OCI-LY3 (cell line): ENCODE measurements at regions not wholly inside any gene's neighbourhood (a gene's known extent, or its start where the extent isn't known, plus 50 kb on each side); places are given as distances from the start of the nearest gene placed in this dataset.

Experiments
- H2AFZ ChIP-seq: fragments of 200-600, 300-600 bp; shearing (Covaris generic); 2 replicates; pipeline ENCODE4 v1.6.0; 2014; ENCODE audit warnings: antibody characterized with exemption, low read depth, low read length
- H3K27ac ChIP-seq: fragments of 200-600, 300-600 bp; sonication (generic); 2 replicates; pipeline ENCODE4 v1.5.1; 2014; ENCODE audit warnings: mild to moderate bottlenecking, low read length, moderate library complexity, mixed read lengths
- H3K27me3 ChIP-seq: fragments of 200-600, 300-600 bp; sonication (generic); 2 replicates; pipeline ENCODE4 v1.6.1; 2014; ENCODE audit warnings: low read depth, low read length, mixed read lengths
- H3K36me3 ChIP-seq: fragments of 200-600, 300-600 bp; sonication (generic); replicated peaks from 2 replicates; pipeline ENCODE3; 2014; ENCODE audit warnings: low read depth, low read length, mixed read lengths
- H3K4me1 ChIP-seq: fragments of 300-600, 200-600 bp; sonication (generic); 2 replicates; pipeline ENCODE4 v1.6.1; 2014; ENCODE audit warnings: low read length, mixed read lengths
- H3K4me2 ChIP-seq: fragments of 200-600, 300-600 bp; sonication (generic); 2 replicates; pipeline ENCODE4 v1.6.1; 2014; ENCODE audit warnings: low read length, mixed read lengths
- H3K4me3 ChIP-seq: fragments of 300-600, 200-600 bp; sonication (generic); 2 replicates; pipeline ENCODE4 v1.5.1; 2014; ENCODE audit warnings: antibody characterized with exemption, mild to moderate bottlenecking, low read length, moderate library complexity
- H3K79me2 ChIP-seq: fragments of 300-600, 200-600 bp; shearing (Covaris generic); 2 replicates; pipeline ENCODE4 v1.6.1; 2014; ENCODE audit warnings: mild to moderate bottlenecking, low read length, mixed read lengths
- H3K9ac ChIP-seq: fragments of 300-600, 200-600 bp; shearing (Covaris generic); 2 replicates; pipeline ENCODE4 v1.6.0; 2014; ENCODE audit warnings: mild to moderate bottlenecking, low read length, moderate library complexity
- H3K9me3 ChIP-seq: fragments of 200-600, 300-600 bp; shearing (Covaris generic); 2 replicates; pipeline ENCODE4 v1.6.1; 2014; ENCODE audit warnings: low read length, mixed read lengths; ENCODE audit not compliant: insufficient read depth
- H4K20me1 ChIP-seq: fragments of 200-600, 300-600 bp; sonication (generic); 2 replicates; pipeline ENCODE4 v1.6.1; 2016; ENCODE audit warnings: low read length, mixed read lengths; ENCODE audit not compliant: insufficient read depth
- CTCF ChIP-seq: fragments of 200-600, 300-600 bp; sonication (generic); IDR thresholded peaks from 2 replicates; pipeline ENCODE4 v1.5.1; 2014; ENCODE audit warnings: antibody characterized with exemption, low read length, low read depth
- EZH2phosphoT487 ChIP-seq: fragments of 200-600 bp; shearing (Covaris generic); IDR thresholded peaks from 2 replicates; pipeline ENCODE4 v1.6.1; 2018; ENCODE audit warnings: antibody characterized with exemption, mixed run types, low read depth

- H3K9ac ChIP-seq, result no peak overlapping the region
- TF ChIP-seq CTCF, result no peak
- no peak overlapping the region for H3K27ac ChIP-seq
- no peak overlapping the region for H3K4me3 ChIP-seq
- no peaks in the 10 kb centered on the region for H4K20me1 ChIP-seq
- no peaks in the 10 kb centered on the region for H3K79me2 ChIP-seq
- H3K4me2 ChIP-seq, result no peak overlapping the region
- H3K9me3 ChIP-seq, result 0 out of 2 replicates have a peak, but pooled peaks cover 3% of the 10 kb centered on the region
- H3K36me3 ChIP-seq, result no peaks in the 10 kb centered on the region
- H3K27me3 ChIP-seq, result no peaks in the 10 kb centered on the region
- H3K4me1 ChIP-seq, result no peaks in the 10 kb centered on the region
- H2AFZ ChIP-seq, result no peak overlapping the region
Observed at GRCh38 chr3:835096-835495, 257.7 kb upstream of the CNTN6 start.

GRCh38 chr3:839981-840380 is 252.8 kb upstream of the CNTN6 start:
- Histone ChIP-seq H3K4me1 (no peaks in the 10 kb centered on the region), H3K27ac (no peak overlapping the region), H3K79me2 (no peaks in the 10 kb centered on the region), H3K4me3 (no peak overlapping the region), H2AFZ (no peak overlapping the region), H3K27me3 (no peaks in the 10 kb centered on the region), H3K9ac (no peak overlapping the region), H3K4me2 (no peak overlapping the region), H3K9me3 (no peaks in the 10 kb centered on the region), H3K36me3 (no peaks in the 10 kb centered on the region), H4K20me1 (no peaks in the 10 kb centered on the region)
- no peak for TF ChIP-seq CTCF
- TF ChIP-seq EZH2phosphoT487, result no peak

- Histone ChIP-seq H3K4me2 (peak overlapping the region; percentile 39), H3K36me3 (peaks cover 3% of the 10 kb centered on the region), H3K27me3 (no peaks in the 10 kb centered on the region), H3K4me3 (no peak overlapping the region), H3K9me3 (no peaks in the 10 kb centered on the region), H2AFZ (no peak overlapping the region), H3K27ac (peak overlapping the region; percentile 17; the same call in 1 of the 2 replicates), H4K20me1 (no peaks in the 10 kb centered on the region), H3K9ac (no peak overlapping the region; the same call in 1 of the 2 replicates), H3K79me2 (no peaks in the 10 kb centered on the region), H3K4me1 (peaks cover 21% of the 10 kb centered on the region)
- TF ChIP-seq CTCF (peak; percentile 73), EZH2phosphoT487 (no peak)
Observed at GRCh38 chr3:851098-851790, 241.6 kb upstream of the CNTN6 start.

- Histone ChIP-seq H3K9me3 (no peaks in the 10 kb centered on the region), H3K79me2 (no peaks in the 10 kb centered on the region), H2AFZ (no peak overlapping the region), H3K27me3 (no peaks in the 10 kb centered on the region), H3K4me1 (peaks cover 21% of the 10 kb centered on the region), H3K4me2 (peak overlapping the region; percentile 39; the same call in 1 of the 2 replicates), H3K9ac (no peak overlapping the region), H3K27ac (no peak overlapping the region), H3K36me3 (peaks cover 3% of the 10 kb centered on the region), H3K4me3 (no peak overlapping the region), H4K20me1 (no peaks in the 10 kb centered on the region)
- TF ChIP-seq CTCF (peak; percentile 46), EZH2phosphoT487 (no peak)
Observed at GRCh38 chr3:852033-852432, 240.8 kb upstream of the CNTN6 start.
